Hematopoietic multipotent progenitor cell (in vitro differentiated cells): ENCODE measurements at regions not wholly inside any gene's neighbourhood (a gene's known extent, or its start where the extent isn't known, plus 50 kb on each side); places are given as distances from the start of the nearest gene placed in this dataset.
A peak's percentile ranks its signal among the peaks of the same experiment; 100 is the strongest.
"Not testable (repeated sequence)": the region's sequence is repeated elsewhere in the genome, so short reads cannot be mapped to it uniquely, and the experiment has no call there.

Experiments
- DNase-seq, 3 donors: peaks; one replicate each; pipeline ENCODE4 v3.0.0-alpha.2; 2011 to 2015; ENCODE audit warnings: low read depth in 2 of 3, low spot score in 2 of 3

DNA sequence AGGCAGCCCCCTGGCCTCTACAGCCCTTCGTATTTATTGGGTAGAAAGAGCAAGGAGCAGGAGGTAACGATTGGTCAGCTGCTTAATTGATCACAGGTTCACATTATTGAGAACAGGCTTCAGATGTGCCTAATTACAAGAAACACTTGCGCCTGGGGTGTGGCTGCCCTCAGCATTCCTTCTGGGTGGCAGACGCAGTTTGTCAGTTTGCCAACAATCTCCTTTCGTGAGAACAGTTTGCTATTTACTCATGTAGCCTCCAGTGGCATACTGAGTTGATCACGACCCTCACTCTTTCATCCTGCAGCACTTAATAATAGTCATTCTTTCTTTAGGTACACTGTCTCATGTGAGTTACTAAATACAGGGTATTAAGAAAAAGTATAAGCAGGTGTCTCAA lies 985.6 kb downstream of the SLITRK5 start:
- DNase-seq: no peak

DNA sequence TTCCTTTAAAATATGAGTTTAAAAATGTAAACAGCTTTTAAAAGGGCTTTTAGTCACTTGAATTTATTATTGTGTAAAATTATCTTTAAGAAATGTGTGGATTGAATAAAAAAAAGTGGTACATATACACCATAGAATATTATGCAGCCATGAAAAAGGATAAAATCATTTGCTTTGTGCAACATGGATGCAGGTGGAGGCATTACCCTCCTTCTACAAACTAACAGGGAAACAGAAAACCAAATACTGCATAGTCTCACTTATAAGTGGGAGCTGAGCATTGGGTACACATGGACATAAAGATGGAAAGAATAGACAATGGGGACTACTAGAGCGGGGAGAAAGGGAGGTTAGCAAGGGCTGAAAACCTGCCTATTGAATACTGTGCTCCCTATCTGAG lies 999.3 kb downstream of the SLITRK5 start:
- DNase-seq: no peak

DNA sequence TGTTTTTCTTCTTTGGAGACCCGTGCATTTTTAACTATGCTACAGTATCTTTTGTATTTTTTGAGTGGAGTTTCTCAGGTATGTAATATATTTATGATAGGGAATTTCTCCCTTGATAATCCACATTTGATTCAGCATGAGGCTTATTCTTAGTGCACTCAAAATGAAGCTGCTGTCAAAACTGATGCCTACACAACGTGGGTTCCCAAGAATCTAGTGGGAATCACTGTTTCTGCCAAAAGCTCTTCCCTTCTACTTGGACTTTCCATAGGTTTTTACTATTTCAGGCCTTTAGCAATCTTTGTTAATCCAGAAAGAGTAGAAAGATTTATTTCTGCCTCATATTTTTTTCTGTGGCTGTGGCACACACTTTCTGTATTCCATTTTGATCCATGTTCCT lies 1003.7 kb downstream of the SLITRK5 start:
- no peak for DNase-seq

DNA sequence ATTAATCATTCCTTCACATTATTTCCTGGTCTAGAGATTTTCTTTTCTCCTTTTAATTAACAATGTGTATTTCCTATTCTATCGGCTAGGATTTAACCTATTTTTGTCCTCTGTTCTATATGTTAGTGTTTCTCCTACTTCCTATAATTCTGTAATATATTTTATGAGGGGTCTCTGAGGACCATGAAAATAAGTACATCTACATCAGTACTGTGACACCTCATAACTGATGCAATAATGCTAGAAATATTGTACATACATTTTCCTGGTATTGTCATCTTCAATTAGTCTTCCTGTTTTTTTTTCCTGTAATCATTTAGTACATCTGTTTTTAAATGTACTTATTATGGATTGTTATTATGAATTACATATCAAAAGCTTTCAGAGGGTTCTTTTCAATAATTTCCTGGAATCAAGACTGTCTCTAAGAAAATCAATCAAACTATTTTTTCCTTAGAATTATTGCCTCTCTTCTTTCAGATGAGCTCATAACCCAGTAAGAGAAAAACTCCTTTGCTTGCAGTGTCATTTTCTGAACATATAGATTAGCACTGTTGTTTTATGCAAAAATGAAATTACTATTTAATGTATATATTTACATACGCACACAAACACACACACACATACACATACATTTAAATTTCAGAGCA lies 1004.3 kb downstream of the SLITRK5 start:
- no peak for DNase-seq

DNA sequence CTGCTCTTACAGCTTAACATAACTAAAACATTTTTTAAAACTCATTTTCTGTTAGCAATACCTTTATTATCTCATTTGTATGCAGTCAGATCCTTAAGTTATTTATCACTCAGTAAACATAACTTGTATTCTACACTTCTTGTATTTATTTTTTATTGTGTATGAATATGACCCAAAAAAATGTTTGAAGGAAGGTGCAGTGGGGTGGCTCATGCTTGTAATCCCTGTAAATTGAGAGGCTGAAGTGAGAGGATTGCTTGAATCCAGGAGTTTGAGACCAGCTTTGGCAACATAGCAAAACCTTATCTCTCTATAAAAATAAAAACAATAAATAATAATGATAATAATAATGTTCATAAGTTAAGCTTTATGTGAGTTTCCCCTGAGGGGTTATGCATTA lies 1004.8 kb downstream of the SLITRK5 start:
- DNase-seq: no peak

DNA sequence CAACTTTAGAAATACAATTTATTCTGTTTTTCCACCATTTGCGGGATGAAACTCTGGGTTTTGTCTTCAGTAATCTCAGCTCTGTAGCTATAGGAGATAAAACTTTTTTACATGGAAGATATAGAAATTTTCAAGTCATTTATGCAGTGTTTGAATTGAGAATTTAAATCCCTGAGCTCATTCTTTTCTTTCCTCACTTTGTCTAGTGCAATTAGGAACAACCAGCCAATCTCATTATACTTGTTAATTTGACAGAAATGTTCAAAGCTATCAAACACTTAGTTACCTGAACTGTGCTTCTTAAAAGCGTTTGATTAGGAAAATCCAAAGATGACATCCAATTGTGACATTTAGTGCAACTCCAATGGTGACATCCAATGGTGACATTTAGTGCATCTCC lies 1014.3 kb downstream of the SLITRK5 start:
- DNase-seq: no peak

DNA sequence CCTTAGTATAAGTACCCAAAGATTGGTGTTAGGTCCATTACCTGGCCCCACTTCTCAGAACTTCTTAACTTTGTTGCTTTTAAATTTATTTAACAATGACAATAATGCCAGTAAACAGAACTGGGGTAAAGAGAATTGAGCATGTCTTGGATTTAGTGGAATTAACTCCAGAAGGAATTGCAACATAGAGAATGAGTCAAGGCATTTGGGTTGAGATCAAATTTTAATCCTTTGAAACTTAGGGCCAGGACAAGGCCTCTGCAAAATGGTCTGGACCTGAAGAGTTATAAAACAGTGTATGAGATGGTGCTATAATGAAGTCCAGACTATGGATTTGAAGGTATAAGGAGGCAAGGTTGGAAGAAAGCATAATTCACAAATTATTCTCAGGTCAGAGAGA lies 1030.4 kb downstream of the SLITRK5 start:
- DNase-seq: no peak

DNA sequence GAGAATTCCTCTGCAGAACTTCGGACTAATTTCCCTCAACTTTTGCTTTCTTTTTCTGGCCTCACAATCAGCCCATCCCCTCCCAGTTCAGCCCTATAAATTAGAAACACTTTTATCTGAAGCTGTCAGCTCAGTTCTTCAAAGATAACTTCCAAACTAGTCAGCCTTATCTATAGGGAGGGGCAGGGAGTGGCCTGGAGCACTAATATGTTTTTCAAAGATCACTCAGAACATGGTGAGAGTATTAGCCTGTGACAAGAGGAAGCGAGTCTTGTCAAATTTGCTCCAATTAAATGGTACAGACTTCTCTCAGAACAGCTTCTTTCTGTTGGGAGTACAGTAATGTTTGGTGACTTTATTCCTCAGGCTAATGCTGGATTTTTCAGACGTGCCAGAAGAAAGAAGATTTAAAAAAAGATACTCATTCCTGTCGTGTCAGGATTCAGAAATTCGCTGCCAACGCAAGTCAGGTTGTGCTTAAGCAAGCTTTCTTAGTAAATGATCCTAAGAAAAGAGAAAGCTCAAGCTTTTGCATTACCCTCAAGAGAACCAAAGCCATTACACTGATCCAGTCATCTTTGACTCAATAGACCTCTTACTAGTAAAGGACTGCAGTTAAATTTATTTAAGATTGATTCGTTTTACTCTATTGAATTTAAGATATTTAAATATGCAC lies 1033.6 kb downstream of the SLITRK5 start:
- peak in 1 of 3 donors; percentile 25 for DNase-seq

DNA sequence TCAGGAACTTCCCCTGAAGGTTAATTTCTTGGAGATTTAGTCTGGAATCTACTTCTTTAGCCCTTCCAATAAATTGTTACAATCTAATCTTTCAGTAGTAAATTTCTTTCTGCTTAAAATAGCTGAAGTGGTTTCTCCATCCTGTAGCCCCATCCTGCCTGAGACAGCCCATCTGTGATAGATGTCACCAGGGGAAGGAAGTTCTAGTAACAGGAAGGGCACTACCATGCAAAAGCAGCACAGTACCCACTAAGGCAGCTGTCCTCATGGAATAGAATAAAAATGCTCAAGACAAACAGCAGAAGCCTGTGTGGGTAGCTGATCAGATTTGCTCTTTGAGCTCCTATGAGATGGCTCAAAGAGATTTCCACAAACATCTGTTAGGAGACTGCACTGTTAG lies 1036.5 kb downstream of the SLITRK5 start:
- peak in 2 of 3 donors; percentile 20 to 74 for DNase-seq

DNA sequence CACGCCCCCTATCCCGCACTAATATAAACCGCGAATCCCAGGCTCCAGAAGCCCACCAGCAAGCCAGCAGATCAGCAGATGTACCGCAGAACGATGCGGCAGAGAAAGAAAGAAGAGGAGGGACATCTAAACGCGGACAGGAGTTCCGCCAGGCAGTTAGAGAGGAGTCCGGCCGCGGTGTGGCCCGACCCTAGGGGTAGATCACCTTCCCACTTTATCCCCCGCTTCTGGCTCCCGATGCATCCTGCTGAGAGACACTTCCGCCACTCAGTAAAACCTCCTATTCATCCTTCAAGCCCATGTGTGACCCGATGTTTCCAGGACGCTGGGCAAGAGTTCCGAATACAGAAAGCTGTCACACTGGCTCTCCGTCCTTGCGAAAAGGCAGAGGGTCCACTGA lies 1046.8 kb downstream of the SLITRK5 start:
- no peak for DNase-seq

DNA sequence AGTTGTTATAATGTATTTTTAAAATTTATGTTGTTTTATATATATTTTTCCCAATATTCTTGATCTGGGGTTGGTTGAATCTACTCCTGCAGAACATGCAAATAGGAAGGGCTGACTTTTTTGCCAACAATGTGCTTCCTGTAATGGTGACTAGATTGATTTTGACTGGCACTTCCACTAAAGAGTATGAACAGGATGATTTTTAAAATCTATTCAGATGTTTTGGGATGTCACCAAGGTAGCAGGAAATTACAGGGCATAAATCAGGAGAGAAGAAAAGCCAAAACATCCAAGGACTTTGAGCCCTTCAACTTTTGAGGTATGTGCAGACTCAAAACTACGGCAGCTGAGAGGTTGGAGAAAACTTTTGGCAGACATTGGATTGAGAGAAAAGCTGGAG lies 1047.6 kb downstream of the SLITRK5 start:
- DNase-seq: peak in 1 of 3 donors; percentile 58

DNA sequence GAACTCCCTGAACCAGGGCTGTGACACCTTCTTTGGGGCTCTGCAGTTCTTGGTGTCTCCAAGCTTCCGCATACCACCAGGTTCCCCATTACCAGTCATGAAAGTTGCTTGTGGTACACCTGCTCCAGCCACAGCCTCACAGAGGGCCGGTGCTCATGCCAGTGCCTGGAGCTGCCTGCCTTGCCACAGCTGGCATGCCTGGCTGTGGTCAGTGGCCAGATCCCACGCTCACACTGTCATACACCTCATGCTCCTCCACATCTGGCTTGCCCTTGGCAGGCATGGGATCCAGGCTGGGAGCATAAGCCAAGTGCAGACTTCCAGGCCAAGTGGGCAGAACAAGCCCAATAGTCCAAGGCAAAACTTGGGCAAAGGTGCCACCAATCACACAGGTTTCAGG lies 1054.9 kb downstream of the SLITRK5 start:
- no peak for DNase-seq

DNA sequence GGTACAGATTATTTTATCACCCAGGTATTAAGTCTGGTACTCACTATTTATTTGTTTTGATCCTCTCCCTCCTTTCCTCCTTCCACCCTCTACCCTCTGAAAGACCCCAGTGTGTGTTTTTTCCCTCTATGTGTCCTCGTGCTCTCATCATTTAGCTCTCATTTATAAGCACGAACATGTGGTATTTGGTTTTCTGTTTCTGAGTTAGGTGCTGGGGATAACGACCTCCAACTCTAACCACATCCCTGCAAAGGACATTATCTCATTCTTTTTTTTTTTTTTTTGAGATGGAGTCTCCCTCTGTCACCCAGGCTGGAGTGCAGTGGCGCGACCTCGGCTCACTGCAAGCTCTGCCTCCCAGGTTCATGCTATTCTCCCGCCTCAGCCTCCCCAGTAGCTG lies 1056.1 kb downstream of the SLITRK5 start:
- not testable (repeated sequence) for DNase-seq

DNA sequence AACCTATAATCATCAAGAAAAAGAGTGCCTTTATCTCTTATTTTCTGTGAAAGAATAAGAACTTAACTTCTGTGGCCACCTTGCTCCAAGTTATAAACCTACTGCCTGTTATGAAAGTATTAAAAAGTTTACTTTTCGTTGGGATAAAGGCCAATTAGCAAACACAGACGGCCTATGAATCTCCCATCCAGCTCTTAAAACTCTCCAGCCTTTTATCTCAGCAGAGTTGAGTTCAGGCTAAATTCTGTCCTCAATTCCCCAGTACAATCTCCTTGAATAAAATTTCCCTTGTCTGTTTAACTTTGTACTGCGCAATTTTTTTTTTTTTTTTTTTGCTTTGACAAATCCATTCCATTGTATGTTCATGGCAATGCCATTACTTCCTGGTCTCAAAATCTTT lies 1058.4 kb downstream of the SLITRK5 start:
- DNase-seq: no peak

DNA sequence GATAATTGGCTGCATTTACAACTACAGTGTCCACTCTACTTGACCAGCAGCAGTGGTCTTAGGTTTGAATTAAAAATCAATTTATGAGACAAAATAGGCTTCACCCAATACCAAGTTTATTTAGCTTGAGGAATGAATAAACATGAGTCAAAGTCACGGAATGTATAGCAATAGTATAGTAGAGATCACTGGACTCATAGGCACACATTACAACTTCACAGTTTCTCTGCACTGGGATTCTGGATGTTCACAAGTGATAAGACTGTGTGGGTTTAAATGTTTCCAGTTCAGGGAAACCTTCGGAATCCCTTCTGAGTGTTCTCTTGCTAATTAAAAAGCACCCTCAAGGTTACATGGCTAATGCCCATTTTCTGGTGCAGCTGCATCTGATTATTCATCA lies 1064.9 kb downstream of the SLITRK5 start:
- DNase-seq: no peak

DNA sequence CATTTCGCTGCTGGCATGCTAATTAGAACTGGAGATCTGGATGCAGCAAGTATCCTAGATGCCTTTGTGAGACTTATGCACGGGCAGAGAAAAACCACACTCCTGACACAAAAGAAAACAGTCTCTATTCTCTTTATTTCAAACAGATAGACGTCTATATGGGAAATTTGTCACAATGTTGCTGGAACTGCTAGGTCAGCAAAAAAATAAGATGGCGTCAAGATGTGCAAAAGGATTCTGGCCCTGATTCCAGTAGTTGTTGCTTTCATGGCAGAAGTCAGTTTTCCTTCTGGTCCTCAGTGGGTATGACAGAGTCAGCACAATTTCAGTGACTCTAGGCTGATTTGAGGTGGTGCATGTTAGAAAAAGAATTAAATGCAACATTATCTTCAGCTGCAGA lies 1068.0 kb downstream of the SLITRK5 start:
- DNase-seq: no peak

DNA sequence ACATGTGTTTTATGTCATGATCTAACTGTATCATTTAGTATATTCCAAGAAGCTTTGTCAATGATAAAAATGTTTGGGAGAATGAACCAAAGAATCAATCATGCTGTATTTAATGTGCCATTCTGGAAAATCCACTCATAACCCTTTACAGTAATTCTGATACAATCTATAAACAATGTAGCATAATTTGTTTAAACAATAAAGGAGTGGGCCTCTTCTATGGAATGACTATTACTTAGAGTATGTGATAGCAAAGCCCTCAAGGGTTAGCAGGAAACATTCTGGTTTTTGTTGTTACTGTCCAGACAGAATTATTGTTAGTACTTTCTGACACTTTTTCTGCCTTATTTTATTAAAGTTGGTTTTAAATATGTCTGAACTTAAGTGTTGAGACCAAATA lies 1073.1 kb downstream of the SLITRK5 start:
- DNase-seq: no peak

DNA sequence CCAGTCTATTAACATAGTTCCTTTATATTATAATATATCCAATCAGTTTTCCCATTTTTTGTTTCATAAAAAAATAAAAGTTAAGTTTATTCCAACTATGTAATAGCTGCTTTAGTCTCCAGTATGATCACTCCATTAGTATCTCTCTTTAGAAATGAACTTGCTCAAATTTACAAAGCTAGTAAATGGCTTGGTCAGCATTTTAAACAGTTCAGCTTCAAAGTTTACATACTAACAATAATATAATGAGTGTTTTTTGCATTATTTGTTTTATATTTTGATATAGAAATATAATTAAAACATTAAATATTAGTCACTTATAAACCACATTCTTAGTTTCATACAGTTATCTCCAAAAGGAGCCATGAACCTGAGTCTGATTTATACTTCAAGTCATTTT lies 1073.8 kb downstream of the SLITRK5 start:
- no peak for DNase-seq

DNA sequence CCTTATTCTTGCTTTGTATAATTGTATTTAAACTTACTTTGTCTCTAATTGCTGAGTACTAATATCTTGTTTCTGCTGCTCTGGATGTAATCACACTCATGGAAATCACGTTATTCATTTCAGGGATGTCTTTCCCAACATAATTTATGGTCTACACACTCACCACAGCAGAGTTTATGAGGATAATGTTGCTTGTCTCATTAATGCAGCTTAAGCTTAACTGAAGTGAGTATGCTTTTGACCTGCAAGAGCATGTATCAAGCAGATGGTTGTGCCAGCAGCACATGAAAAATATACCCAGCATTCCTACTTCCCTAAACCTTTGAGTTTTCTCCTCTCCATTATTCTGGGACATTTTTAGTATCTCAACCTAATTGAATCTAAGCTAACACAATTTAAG lies 1080.9 kb downstream of the SLITRK5 start:
- DNase-seq: no peak

DNA sequence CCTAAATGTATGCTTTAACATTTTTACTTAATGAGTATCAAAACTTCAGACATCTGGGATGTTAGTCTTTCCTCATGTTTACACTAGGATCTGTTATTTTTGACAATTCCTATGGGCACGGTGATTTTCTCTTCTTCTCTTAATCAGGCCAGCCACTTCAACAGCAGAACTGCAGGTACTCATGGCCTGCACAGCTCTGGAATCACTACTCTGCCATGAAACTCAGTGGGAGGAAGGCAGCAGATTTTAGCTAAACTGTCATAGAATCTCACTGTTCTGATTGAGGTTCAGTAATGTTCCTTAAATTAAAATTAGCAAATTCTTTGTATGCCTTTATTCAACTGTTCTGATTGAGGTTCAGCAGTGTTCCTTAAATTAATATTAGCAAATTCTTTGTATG lies 1083.0 kb downstream of the SLITRK5 start:
- DNase-seq: no peak

DNA sequence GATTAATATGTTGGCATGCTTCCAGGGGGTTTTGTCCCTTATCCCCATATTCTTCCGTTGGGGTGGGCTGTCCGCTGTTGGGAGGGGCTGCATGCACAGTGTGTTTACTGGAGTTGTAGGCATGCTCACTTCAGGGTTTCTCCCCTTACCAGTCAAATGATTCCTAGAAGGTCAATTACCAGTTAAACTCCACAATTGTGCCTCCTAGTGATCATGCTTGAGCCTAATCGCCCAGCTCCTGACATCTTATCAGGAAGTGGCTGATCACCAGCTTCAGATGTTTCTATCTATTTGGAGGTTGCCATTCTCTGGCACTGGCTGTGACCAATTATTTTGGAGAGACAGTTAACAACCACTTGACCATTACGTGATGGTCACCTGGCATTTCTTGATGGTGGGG lies 1090.0 kb downstream of the SLITRK5 start:
- DNase-seq: no peak

DNA sequence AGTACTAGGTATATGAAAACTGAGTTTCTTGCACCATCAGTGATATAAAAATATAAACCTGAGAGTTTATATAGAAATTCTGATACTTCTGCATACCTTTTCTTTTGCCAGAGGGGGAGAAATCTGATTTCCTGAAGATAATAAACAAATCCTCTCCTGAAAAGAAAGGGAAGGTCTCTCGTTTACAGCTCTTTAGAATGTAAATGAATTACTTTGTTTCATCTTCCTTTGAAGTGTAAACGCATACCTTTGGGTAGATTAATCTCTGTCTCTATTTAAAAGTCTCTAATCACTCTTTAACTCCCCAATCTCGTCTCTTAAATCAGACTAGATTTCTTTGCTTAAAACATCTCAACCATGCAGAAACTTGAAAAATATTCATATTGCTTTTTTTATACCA lies 1092.9 kb downstream of the SLITRK5 start:
- DNase-seq: no peak

DNA sequence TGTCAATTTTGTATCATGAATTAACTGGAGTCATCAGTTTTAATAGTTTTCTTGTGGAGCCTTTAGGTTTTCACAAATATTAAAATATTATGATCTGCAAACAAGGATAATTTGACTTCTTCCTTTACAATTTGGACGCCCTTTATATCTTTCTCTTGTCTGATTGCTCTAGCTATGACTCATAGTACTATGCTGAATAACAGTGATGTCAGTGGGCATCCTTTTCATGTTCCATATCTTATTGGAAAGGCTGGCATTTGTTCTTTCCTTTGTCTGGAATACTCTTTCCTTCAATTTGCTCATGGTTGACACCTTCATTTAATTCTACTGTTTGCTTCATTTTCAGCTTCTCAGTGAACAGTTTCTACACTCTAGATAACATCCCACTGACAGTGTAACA lies 1129.3 kb downstream of the SLITRK5 start:
- DNase-seq: no peak
